Activated CD4-positive, alpha-beta T cell treated with anti-CD3 and anti-CD28 coated beads, Interleukin-2, Interleukin-4, amounts not matched to agents 100 ng/mL and 50 ng/mL, durations not matched to agents 16 hours and 8 hours (primary cell): ENCODE measurements at regions not wholly inside any gene's neighbourhood (a gene's known extent, or its start where the extent isn't known, plus 50 kb on each side); places are given as distances from the start of the nearest gene placed in this dataset.
"Not testable (repeated sequence)": the region's sequence is repeated elsewhere in the genome, so short reads cannot be mapped to it uniquely, and the experiment has no call there.

Source experiments
- DNase-seq: peaks from one replicate; pipeline ENCODE4 v3.0.0-alpha.2; 2020; ENCODE audit warnings: low spot score

DNA sequence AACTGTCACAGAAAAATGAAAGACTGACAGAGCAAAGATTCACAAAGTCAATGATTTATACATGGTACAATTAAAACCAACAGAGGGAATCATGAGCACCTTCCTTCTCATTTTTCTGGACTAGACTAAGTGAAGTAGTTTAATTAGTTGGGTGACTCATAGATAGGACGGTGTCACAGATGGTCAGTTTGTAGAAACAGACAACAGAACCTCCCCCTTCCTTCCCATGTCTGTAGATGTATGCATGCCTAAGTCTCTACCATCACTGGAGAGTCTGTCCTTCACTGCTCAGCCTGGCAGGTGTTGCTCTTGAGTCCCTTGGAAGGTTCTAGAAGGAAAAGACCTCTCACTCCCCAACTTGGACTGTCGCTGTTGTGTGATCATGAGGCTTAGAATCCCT, 75.4 kb upstream of the EEF1E1 start:
- DNase-seq, result no peak

DNA sequence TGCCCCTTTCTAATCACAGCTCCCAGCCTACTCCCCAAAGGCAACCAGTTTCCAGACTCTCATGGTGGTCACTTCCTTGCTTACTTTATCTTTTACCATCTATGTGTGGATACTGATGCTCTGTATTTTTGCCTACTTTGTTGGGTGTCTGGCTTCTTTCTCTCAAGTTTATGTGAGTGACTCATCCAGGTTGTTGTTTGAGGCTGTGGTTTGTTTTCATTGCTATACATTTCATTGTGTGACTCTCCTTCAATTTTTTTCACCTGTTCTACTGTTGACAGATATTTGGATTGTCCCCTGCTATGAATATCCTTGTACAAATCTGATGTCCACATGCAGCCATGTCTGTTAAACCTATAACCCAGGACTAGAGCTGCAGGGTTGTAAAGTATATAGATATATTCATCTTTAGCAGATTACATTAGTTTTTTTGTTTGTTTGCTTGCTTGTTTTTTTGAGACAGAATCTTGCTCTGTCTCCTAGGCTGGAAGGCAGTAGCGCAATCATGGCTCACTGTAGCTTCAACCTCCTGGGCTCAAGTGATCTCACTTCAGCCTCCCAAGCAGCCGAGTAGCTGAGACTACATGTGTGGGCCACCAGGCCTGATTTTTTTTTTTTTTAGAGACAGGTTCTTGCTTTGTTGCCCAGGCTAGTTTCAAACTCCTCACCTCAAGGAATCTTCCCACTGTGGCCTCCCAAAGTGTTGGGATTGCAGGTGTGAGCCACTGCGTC, 72.9 kb upstream of the EEF1E1 start:
- DNase-seq, result no peak

DNA sequence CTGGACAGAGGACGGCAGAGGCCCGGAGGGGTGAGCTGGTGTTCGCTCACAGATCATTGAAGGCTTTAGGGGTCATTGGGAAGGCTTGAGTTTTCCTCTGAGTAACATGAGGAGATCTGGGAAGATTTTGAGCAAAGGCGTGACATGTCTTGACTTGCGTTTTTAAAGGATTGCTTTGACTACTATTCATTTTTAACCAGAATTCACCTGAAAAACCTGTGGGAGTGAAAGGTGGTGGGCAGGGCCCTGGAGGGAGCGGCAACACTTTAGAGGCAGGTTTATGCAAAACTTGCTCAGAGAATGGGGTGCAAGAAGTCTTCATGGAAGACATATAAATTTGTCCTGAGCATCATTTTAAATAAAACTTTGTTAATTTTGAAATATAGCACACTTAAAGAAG, 72.2 kb upstream of the EEF1E1 start:
- DNase-seq, result no peak

DNA sequence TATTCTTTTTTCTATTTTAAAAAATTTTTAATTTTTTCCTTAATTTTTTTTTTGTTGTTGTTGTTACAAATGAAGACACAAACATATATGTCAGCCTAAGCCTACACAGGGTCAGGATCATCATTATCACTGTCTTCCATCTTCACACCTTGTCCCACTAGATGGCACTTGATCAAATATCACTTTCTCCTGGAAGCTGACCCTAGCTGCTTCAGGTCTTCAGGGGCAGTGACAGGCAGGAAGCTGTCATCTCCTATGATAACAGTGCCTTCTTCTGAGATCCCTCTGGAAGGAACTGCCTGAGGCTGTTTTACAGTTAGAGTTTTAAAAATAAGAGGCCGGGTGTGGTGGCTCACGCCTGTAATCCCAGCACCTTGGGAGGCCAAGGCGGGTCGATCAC, 70.2 kb upstream of the EEF1E1 start:
- DNase-seq, result no peak

DNA sequence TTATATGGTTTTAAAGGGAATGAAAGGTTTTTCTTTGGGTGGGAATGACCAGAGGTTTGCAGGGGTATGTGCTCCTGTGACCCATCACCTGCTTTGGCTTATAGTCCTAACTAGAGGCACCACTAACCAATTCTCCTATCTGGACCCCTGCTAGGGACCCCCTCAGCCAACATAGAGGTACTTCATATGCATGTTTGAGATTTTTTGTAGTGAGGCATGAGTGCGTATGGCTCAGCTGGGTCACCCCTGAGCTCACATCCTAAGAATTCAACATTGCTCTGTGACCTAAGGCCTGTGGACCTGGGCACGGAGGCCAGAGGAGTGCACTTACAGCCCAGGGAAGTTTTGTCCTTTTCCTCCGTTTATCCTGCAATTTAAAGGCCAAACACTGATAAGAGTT, 68.4 kb upstream of the EEF1E1 start:
- DNase-seq, result no peak

DNA sequence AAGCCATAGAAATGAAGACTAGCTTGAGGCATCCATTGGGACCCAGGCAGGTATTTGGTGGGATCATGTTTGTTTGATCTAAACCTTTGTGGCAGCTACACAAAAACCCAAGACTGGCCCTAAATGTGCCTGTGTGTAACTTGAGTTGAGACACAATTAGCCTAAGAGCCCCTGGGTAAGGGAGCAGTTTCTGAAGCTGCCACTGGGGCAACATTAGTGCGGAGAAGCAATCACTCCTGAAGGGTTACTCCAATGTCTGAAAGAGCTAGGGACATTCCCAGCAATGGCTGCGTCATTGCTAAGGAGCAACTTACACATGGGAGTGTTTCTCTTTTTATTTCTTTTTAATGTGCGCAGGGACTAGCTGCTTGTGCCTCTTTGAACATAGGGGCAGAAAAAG, 67.9 kb upstream of the EEF1E1 start:
- no peak for DNase-seq

DNA sequence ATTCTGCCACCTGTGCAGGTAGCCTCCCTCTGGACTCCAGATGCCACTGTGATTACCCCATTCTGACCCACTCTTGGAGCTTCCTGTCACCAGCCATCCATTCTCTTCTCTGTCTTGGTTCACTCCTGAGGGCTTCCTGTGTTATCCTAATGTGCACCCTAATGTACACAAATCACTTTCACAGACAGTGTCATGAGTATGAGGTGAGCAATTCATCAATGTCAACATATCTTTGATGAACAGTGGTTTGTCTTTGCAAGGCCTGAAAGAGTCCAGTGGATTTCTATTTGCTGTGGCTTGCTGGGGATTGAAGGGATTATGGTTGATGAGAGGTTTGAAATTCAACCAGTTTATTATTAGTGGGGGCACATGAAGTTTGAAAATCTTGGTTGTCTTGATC, 63.8 kb upstream of the EEF1E1 start:
- DNase-seq, result no peak

DNA sequence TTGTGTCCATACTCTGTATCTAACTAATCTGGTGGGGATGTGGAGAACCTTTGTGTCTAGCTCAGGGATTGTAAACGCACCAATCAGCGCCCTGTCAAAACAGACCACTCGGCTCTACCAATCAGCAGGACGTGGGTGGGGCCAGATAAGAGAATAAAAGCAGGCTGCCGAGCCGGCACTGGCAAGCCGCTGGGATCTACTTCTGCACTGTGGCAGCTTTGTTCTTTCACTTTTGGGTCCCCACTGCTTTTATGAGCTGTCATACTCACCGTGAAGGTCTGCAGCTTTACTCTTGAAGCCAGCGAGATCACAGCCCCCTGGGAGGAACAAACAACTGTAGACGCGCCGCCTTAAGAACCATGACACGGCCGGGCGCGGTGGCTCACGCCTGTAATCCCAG, 62.7 kb upstream of the EEF1E1 start:
- DNase-seq, result not testable (repeated sequence)

DNA sequence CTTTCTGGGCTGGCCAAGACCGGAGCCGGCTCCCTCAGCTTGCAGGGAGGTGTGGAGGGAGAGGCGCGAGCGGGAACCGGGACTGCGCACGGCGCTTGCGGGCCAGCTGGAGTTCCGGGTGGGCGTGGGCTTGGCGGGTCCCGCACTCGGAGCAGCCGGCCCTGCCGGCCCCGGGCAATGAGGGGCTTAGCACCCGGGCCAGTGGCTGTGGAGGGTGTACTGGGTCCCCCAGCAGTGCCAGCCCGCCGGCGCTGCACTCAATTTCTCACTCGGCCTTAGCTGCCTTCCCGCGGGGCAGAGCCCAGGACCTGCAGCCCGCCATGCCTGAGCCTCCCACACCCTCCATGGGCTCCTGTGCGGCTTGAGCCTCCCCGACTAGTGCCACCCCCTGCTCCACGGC, 61.9 kb upstream of the EEF1E1 start:
- DNase-seq, result not testable (repeated sequence)

DNA sequence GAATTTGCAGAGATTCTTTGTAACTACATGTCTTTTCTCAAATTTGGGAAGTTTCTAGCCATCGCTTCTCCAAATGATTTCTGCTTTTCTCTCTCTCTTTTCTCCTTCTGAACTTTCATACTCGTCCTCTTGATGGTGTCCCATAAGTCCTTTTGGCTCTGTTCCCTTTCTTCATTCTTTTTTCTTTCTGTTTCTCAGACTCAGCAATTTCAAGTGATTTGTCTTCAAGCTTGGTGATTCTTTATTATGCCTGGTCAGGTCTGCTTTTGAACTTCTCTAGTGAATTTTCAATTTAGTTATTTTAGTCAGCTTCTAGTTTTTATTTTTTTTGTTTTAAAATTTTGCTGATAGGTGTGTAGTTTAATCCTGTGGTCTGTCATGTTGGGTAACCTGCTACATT, 57.6 kb upstream of the EEF1E1 start:
- DNase-seq, result no peak

DNA sequence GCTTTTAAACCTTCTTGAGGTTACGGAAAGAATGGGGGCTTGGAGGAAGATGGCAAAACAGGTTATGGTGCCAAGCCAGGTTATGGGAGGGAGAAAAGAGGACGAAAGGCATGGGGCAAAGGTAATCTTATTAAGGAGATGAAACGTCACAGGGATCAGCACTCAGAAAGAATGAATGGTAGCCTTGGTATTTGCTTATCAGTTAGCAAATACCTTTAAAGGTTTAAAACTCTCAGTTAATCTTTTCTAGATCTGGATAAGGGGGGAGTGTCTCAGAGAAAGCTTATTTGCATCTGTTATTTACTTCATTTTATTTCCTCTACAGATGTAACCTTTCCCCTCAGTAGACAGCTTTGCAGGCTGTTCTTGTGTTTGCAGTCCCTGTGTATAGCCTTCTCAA, 55.5 kb upstream of the EEF1E1 start:
- no peak for DNase-seq

DNA sequence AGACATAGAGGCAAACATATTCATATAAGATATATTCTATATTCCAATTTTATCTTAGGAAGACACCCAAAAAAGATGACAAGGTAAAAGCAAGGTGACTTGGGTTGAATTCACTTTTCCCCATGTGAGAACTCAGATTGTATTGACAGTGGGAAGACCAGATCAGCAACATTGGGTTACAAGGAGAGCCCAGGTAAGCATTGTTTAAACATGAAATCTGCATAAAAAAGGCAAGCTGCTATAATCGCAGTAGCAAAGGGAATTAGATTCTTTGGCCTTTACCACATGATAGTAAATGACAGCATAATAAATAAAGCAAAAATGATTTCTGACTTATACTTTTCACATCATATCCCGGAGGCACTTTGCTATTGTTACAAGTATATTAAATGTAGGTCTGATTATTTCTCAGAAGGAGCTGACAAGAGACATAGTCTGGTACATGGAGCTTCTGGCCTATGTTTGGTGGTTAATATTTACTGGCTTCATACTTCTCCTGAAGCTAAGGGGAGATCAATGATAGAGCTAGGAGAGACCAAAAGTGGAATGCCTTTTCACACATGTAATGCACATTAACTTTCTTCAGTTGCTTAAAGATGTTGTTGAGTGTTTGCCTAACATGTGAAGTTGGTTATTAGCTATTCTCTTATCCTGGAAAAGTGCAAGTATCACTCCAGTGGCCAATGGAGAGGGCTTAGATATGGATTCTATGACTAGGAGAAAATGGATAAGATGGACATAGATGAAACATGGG, 53.1 kb upstream of the EEF1E1 start:
- no peak for DNase-seq
